GM18505 (cell line): ENCODE measurements at regions not wholly inside any gene's neighbourhood (a gene's known extent, or its start where the extent isn't known, plus 50 kb on each side); places are given as distances from the start of the nearest gene placed in this dataset.

Experiments used
- ATAC-seq: cut with Tn5 transposase; IDR thresholded peaks from one replicate; pipeline ENCODE4 v1.9.1; 2021; ENCODE audit not compliant: unreplicated experiment
- POLR2A ChIP-seq: IDR thresholded peaks from 4 replicates; pipeline ENCODE4 v1.6.1; 2011; ENCODE audit warnings: borderline replicate concordance; ENCODE audit not compliant: insufficient read depth, insufficient read length; ENCODE audit errors: extremely low read depth

- no peak for ATAC-seq
- no peak for TF ChIP-seq POLR2A
Observed at GRCh38 chr18:73893880-73894279, 253.8 kb downstream of the FBXO15 start.

- ATAC-seq = no peak
- TF ChIP-seq POLR2A = no peak
Observed at GRCh38 chr18:73891572-73892421, 255.8 kb downstream of the FBXO15 start.

- TF ChIP-seq POLR2A = no peak
- no peak for ATAC-seq
Observed at GRCh38 chr18:73888565-73888964, 259.1 kb downstream of the FBXO15 start.

- TF ChIP-seq POLR2A = no peak
- no peak for ATAC-seq
Observed at GRCh38 chr18:73887801-73888200, 259.8 kb downstream of the FBXO15 start.

- no peak for ATAC-seq
- no peak for TF ChIP-seq POLR2A
Observed at GRCh38 chr18:73884868-73885267, 262.8 kb downstream of the FBXO15 start.

GRCh38 chr18:73881396-73881917 is 266.2 kb downstream of the FBXO15 start:
- no peak for ATAC-seq

GRCh38 chr18:73880387-73880786 is 267.2 kb downstream of the FBXO15 start:
- TF ChIP-seq POLR2A = no peak
- no peak for ATAC-seq

More at GRCh38 chr18:73881396-73881917, 266.2 kb downstream of the FBXO15 start:
- TF ChIP-seq POLR2A = no peak

- TF ChIP-seq POLR2A = no peak
- no peak for ATAC-seq
Observed at GRCh38 chr18:73879766-73880165, 267.9 kb downstream of the FBXO15 start.

- no peak for TF ChIP-seq POLR2A
- no peak for ATAC-seq
Observed at GRCh38 chr18:73879328-73879727, 268.3 kb downstream of the FBXO15 start.

GRCh38 chr18:73869182-73869581 is 278.5 kb downstream of the FBXO15 start:
- no peak for TF ChIP-seq POLR2A
- ATAC-seq = no peak

- ATAC-seq = no peak
- TF ChIP-seq POLR2A = no peak
Observed at GRCh38 chr18:73861771-73862170, 285.9 kb downstream of the FBXO15 start.

- ATAC-seq = no peak
- TF ChIP-seq POLR2A = no peak
Observed at GRCh38 chr18:73859837-73860397, 287.7 kb downstream of the FBXO15 start.

- no peak for ATAC-seq
- TF ChIP-seq POLR2A = no peak
Observed at GRCh38 chr18:73852789-73853549, 294.7 kb downstream of the FBXO15 start.
